Upper lobe of left lung (tissue), 4 donors: ENCODE measurements at regions not wholly inside any gene's neighbourhood (a gene's known extent, or its start where the extent isn't known, plus 50 kb on each side); places are given as distances from the start of the nearest gene placed in this dataset.

Experiments used
- POLR2A ChIP-seq, 4 donors: fragments of 450-650 bp; IDR thresholded peaks; one replicate each; pipeline ENCODE4 v1.5.1; 2016 to 2017; ENCODE audit warnings: antibody characterized with exemption in 4 of 4, mild to moderate bottlenecking in 2 of 4
- POLR2AphosphoS5 ChIP-seq, 2 donors: sonication (generic); formaldehyde crosslinking; IDR thresholded peaks; one replicate each; pipeline ENCODE4 v1.5.1; 2017; ENCODE audit warnings: antibody characterized with exemption in 2 of 2

GRCh38 chr12:58502226-58502625, 418.1 kb downstream of the LRIG3 start:
- TF ChIP-seq POLR2A (IDR thresholded peaks at IDR 0.05) = no peak
- no peak for TF ChIP-seq POLR2AphosphoS5 (IDR thresholded peaks at IDR 0.05)
